ENCODE measurements at regions not wholly inside any gene's neighbourhood (a gene's known extent, or its start where the extent isn't known, plus 50 kb on each side); places are given as distances from the start of the nearest gene placed in this dataset.

GRCh38 chr11:134864968-134865305, 452.9 kb upstream of the B3GAT1 start:
- no peak overlapping the region for H2AFZ ChIP-seq (replicated peaks)
- peaks cover 1% of the 10 kb centered on the region for H3K36me3 Mint-ChIP-seq
- H3K27me3 Mint-ChIP-seq (ENCODE audit: insufficient read depth, low read depth): peaks cover 6% of the 10 kb centered on the region
- no peaks in the 10 kb centered on the region for H3K9me3 ChIP-seq (ENCODE audit: low read depth)
- H4K20me1 ChIP-seq (ENCODE audit: low read depth): no peaks in the 10 kb centered on the region
- H3K27ac ChIP-seq: no peak overlapping the region
- TF ChIP-seq CTCF (IDR thresholded peaks at IDR 0.05) (no peak), EZH2 (IDR thresholded peaks at IDR 0.05) (no peak), EZH2phosphoT487 (IDR thresholded peaks at IDR 0.05) (no peak)
- H3F3A ChIP-seq (ENCODE audit: low read depth): no peaks in the 10 kb centered on the region
- no peak overlapping the region for H3K4me3 ChIP-seq
- H3K79me2 ChIP-seq (ENCODE audit: low read depth): no peaks in the 10 kb centered on the region
- no peaks in the 10 kb centered on the region for H3K36me3 ChIP-seq
- H3K4me1 ChIP-seq: no peaks in the 10 kb centered on the region
- H3K4me3 Mint-ChIP-seq: no peak overlapping the region
- no peaks in the 10 kb centered on the region for H3K27me3 ChIP-seq
- no peak overlapping the region for H3K4me2 ChIP-seq
- H3K9me3 Mint-ChIP-seq: peaks cover 3% of the 10 kb centered on the region
- no peak overlapping the region for H3K27ac Mint-ChIP-seq
- H3K9ac ChIP-seq: no peak overlapping the region
- peaks cover 33% of the 10 kb centered on the region for H3K4me1 Mint-ChIP-seq
- no peak for DNase-seq (ENCODE audit: low spot score)

- H3K27me3 ChIP-seq: no peaks in the 10 kb centered on the region
- H3K27ac ChIP-seq: no peak overlapping the region
- Mint-ChIP-seq H3K36me3 (peaks cover 1% of the 10 kb centered on the region), H3K4me3 (no peak overlapping the region), H3K9me3 (peaks cover 3% of the 10 kb centered on the region), H3K4me1 (peaks cover 33% of the 10 kb centered on the region), H3K27me3 (ENCODE audit: insufficient read depth, low read depth) (peaks cover 6% of the 10 kb centered on the region), H3K27ac (no peak overlapping the region)
- TF ChIP-seq CTCF (IDR thresholded peaks at IDR 0.05): no peak
- DNase-seq (ENCODE audit: low spot score): no peak
- no peak overlapping the region for H3K4me3 ChIP-seq
- no peaks in the 10 kb centered on the region for H3K36me3 ChIP-seq
- H3K9ac ChIP-seq: no peak overlapping the region
- no peaks in the 10 kb centered on the region for H3F3A ChIP-seq (ENCODE audit: low read depth)
- H3K4me1 ChIP-seq: no peaks in the 10 kb centered on the region
- no peaks in the 10 kb centered on the region for H3K9me3 ChIP-seq (ENCODE audit: low read depth)
- no peaks in the 10 kb centered on the region for H3K79me2 ChIP-seq (ENCODE audit: low read depth)
- no peaks in the 10 kb centered on the region for H4K20me1 ChIP-seq (ENCODE audit: low read depth)
- H2AFZ ChIP-seq (replicated peaks): no peak overlapping the region
- no peak overlapping the region for H3K4me2 ChIP-seq
These were observed 452.4 kb upstream of the B3GAT1 start for GRCh38 chr11:134864233-134864967.

- Histone ChIP-seq H3K9ac (no peak overlapping the region), H3K9me3 (ENCODE audit: low read depth) (no peaks in the 10 kb centered on the region), H3K4me1 (no peaks in the 10 kb centered on the region), H3F3A (ENCODE audit: low read depth) (no peaks in the 10 kb centered on the region), H3K4me2 (no peak overlapping the region), H2AFZ (replicated peaks) (no peak overlapping the region), H3K36me3 (no peaks in the 10 kb centered on the region), H3K79me2 (ENCODE audit: low read depth) (no peaks in the 10 kb centered on the region), H3K27ac (no peak overlapping the region), H4K20me1 (ENCODE audit: low read depth) (no peaks in the 10 kb centered on the region), H3K4me3 (no peak overlapping the region), H3K27me3 (no peaks in the 10 kb centered on the region)
- Mint-ChIP-seq H3K27ac (no peak overlapping the region), H3K4me3 (no peak overlapping the region), H3K4me1 (peaks cover 28% of the 10 kb centered on the region), H3K9me3 (peaks cover 3% of the 10 kb centered on the region), H3K36me3 (peaks cover 1% of the 10 kb centered on the region), H3K27me3 (ENCODE audit: insufficient read depth, low read depth) (peaks cover 10% of the 10 kb centered on the region)
- TF ChIP-seq EZH2 (IDR thresholded peaks at IDR 0.05) (no peak), CTCF (IDR thresholded peaks at IDR 0.05) (no peak), EZH2phosphoT487 (IDR thresholded peaks at IDR 0.05) (no peak)
- no peak for DNase-seq (ENCODE audit: low spot score)
These were observed 451.3 kb upstream of the B3GAT1 start for GRCh38 chr11:134863294-134863693.
